ENCODE measurements at regions not wholly inside any gene's neighbourhood (a gene's known extent, or its start where the extent isn't known, plus 50 kb on each side); places are given as distances from the start of the nearest gene placed in this dataset.

DNA sequence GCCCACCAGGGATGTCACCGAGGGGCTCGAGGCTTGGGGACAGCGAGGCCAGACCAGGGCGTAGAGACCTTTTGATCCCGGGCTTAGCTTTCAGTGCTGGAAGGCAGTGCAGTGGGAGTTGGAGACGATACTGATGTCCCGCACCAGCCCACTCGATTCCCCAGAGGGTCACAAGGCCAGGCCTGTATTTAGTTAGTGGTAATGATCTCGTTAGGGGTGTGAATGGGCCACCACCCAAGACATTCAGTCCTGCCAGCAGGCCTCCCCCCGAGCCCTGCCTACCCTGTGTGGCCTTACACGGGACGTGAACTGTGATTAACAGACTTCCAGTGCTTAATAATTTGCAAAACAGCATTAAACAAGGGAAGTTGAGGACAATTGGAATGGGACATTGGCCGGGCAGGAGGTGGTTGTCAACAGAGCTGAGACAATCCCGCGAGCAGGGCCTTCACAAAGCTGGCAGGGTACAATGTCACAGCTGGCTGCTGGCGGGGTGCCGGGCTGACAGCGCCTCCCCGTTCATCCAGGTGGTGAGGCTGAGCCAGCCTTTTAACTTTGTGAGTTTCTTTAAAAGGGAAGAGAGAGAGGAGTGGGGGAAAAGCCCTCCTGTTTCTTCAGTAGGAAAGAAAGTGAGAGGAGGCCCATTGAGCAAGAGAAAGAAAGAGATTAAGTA lies 175.3 kb upstream of the RALGAPA2 start:
- H2AFZ ChIP-seq (ENCODE audit: low read depth, low read length) = no peak overlapping the region
- H3K79me2 ChIP-seq (ENCODE audit: low read length) = no peaks in the 10 kb centered on the region
- H4K20me1 ChIP-seq (ENCODE audit: insufficient read depth, low read length) = no peaks in the 10 kb centered on the region
- no peak for TF ChIP-seq EZH2phosphoT487 (IDR thresholded peaks at IDR 0.05; ENCODE audit: low read depth)
- TF ChIP-seq, protein P1, sequence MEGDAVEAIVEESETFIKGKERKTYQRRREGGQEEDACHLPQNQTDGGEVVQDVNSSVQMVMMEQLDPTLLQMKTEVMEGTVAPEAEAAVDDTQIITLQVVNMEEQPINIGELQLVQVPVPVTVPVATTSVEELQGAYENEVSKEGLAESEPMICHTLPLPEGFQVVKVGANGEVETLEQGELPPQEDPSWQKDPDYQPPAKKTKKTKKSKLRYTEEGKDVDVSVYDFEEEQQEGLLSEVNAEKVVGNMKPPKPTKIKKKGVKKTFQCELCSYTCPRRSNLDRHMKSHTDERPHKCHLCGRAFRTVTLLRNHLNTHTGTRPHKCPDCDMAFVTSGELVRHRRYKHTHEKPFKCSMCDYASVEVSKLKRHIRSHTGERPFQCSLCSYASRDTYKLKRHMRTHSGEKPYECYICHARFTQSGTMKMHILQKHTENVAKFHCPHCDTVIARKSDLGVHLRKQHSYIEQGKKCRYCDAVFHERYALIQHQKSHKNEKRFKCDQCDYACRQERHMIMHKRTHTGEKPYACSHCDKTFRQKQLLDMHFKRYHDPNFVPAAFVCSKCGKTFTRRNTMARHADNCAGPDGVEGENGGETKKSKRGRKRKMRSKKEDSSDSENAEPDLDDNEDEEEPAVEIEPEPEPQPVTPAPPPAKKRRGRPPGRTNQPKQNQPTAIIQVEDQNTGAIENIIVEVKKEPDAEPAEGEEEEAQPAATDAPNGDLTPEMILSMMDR (IDR thresholded peaks at IDR 0.05; ENCODE audit: low read depth, low read length) = no peak
- H3K4me3 ChIP-seq (ENCODE audit: low read length) = no peak overlapping the region
- no peaks in the 10 kb centered on the region for H3K4me1 ChIP-seq (ENCODE audit: low read length)
- 0 out of 2 replicates have a peak, but pooled peaks cover 4% of the 10 kb centered on the region for H3K27me3 ChIP-seq (ENCODE audit: low read depth, low read length)
- H3K9ac ChIP-seq (ENCODE audit: low read length) = no peak overlapping the region
- H3K9me3 ChIP-seq (ENCODE audit: insufficient read depth, low read length) = no peaks in the 10 kb centered on the region
- no peaks in the 10 kb centered on the region for H3K36me3 ChIP-seq (replicated peaks; ENCODE audit: low read depth, low read length)
- no peak overlapping the region for H3K4me2 ChIP-seq (ENCODE audit: low read length)
- no peak overlapping the region for H3K27ac ChIP-seq (ENCODE audit: low read length)

DNA sequence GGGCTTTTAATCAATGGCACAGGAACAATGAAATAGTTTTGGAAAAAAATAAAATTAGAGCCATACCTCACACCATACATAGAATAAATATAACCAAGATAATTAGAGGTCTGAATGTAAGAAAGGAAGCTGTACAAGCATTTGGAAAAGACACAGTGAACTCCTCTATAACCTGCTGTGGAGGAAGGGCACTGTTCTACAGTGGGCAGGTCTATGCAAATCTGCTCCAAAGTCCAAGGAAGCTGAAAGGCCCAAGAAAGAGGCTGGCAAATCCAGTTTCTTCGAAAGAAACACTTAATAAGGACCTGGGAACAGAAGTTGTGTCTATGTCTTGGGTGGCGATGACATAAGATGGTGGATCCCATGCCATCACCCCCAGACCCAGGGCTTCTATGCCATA lies 169.4 kb upstream of the RALGAPA2 start:
- H3K4me3 ChIP-seq (ENCODE audit: low read length) = no peak overlapping the region
- no peaks in the 10 kb centered on the region for H3K36me3 ChIP-seq (replicated peaks; ENCODE audit: low read depth, low read length)
- H2AFZ ChIP-seq (ENCODE audit: low read depth, low read length) = no peak overlapping the region
- H3K9ac ChIP-seq (ENCODE audit: low read length) = no peak overlapping the region
- TF ChIP-seq, protein P1 (IDR thresholded peaks at IDR 0.05; ENCODE audit: low read depth, low read length) = no peak
- TF ChIP-seq EZH2phosphoT487 (IDR thresholded peaks at IDR 0.05; ENCODE audit: low read depth) = no peak
- H3K27me3 ChIP-seq (ENCODE audit: low read depth, low read length) = peaks cover 27% of the 10 kb centered on the region
- H3K79me2 ChIP-seq (ENCODE audit: low read length) = no peaks in the 10 kb centered on the region
- H3K9me3 ChIP-seq (ENCODE audit: insufficient read depth, low read length) = no peaks in the 10 kb centered on the region
- H4K20me1 ChIP-seq (ENCODE audit: insufficient read depth, low read length) = no peaks in the 10 kb centered on the region
- H3K4me2 ChIP-seq (ENCODE audit: low read length) = no peak overlapping the region
- H3K27ac ChIP-seq (ENCODE audit: low read length) = no peak overlapping the region
- no peaks in the 10 kb centered on the region for H3K4me1 ChIP-seq (ENCODE audit: low read length)

DNA sequence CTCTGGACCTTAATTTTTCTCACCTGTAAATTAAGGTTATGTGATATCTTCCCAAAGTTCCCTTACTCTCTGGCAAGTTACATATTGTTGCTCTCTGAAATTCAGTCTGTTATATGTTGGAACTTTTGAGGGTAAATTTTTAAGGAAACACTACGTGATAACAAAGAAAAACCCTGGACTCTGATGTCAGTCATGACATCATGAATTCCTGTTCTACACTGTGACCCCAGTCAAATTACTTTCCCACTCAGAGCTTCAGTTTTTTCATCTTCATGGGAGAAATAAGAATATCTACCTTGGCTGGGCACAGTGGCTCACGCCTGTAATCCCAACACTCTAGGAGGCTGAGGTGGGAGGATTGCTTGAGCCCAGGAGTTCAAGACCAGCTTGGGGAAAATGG lies 164.6 kb upstream of the RALGAPA2 start:
- no peaks in the 10 kb centered on the region for H3K4me1 ChIP-seq (ENCODE audit: low read length)
- H3K9me3 ChIP-seq (ENCODE audit: insufficient read depth, low read length) = no peaks in the 10 kb centered on the region
- H2AFZ ChIP-seq (ENCODE audit: low read depth, low read length) = no peak overlapping the region
- H3K79me2 ChIP-seq (ENCODE audit: low read length) = no peaks in the 10 kb centered on the region
- H4K20me1 ChIP-seq (ENCODE audit: insufficient read depth, low read length) = no peaks in the 10 kb centered on the region
- H3K36me3 ChIP-seq (replicated peaks; ENCODE audit: low read depth, low read length) = no peaks in the 10 kb centered on the region
- H3K27ac ChIP-seq (ENCODE audit: low read length) = no peak overlapping the region
- no peak overlapping the region for H3K9ac ChIP-seq (ENCODE audit: low read length)
- H3K27me3 ChIP-seq (ENCODE audit: low read depth, low read length) = peaks cover 61% of the 10 kb centered on the region
- TF ChIP-seq, protein P1 (IDR thresholded peaks at IDR 0.05; ENCODE audit: low read depth, low read length) = no peak
- TF ChIP-seq EZH2phosphoT487 (IDR thresholded peaks at IDR 0.05; ENCODE audit: low read depth) = no peak
- no peak overlapping the region for H3K4me2 ChIP-seq (ENCODE audit: low read length)
- H3K4me3 ChIP-seq (ENCODE audit: low read length) = no peak overlapping the region

DNA sequence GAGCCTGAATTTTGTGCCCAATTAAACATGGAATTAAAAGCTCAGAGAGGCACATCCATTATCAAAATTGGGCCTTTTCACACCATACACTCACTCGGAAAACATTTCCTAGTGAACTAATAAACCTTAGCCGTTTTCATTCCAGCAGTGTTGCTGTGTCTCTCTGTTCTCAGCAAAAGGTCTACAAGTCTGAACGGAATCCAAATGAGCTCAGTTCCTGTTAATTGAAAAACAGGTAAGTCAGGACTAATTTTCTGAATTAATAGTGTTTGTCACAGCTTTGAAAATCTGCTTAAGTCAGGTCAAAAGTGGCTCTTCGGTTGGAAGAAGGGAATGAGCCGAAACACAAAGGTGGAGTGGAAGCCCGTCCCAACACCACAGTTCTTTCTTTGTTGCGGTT lies 163.3 kb upstream of the RALGAPA2 start:
- no peak overlapping the region for H3K9ac ChIP-seq (ENCODE audit: low read length)
- no peaks in the 10 kb centered on the region for H3K79me2 ChIP-seq (ENCODE audit: low read length)
- no peak overlapping the region for H3K4me3 ChIP-seq (ENCODE audit: low read length)
- H3K27ac ChIP-seq (ENCODE audit: low read length) = no peak overlapping the region
- H3K27me3 ChIP-seq (ENCODE audit: low read depth, low read length) = peaks cover 73% of the 10 kb centered on the region
- H4K20me1 ChIP-seq (ENCODE audit: insufficient read depth, low read length) = no peaks in the 10 kb centered on the region
- no peak for TF ChIP-seq EZH2phosphoT487 (IDR thresholded peaks at IDR 0.05; ENCODE audit: low read depth)
- TF ChIP-seq, protein P1 (IDR thresholded peaks at IDR 0.05; ENCODE audit: low read depth, low read length) = no peak
- no peak overlapping the region for H3K4me2 ChIP-seq (ENCODE audit: low read length)
- no peak overlapping the region for H2AFZ ChIP-seq (ENCODE audit: low read depth, low read length)
- no peaks in the 10 kb centered on the region for H3K36me3 ChIP-seq (replicated peaks; ENCODE audit: low read depth, low read length)
- no peaks in the 10 kb centered on the region for H3K9me3 ChIP-seq (ENCODE audit: insufficient read depth, low read length)
- no peaks in the 10 kb centered on the region for H3K4me1 ChIP-seq (ENCODE audit: low read length)
